K562 (cell line): ENCODE measurements at regions not wholly inside any gene's neighbourhood (a gene's known extent, or its start where the extent isn't known, plus 50 kb on each side); places are given as distances from the start of the nearest gene placed in this dataset.

Experiments used
- ATAC-seq: fragments of 200-7000 bp; cut with Tn5 transposase; 3 replicates; pipeline ENCODE4 v1.9.1; 2020; ENCODE audit warnings: moderate library complexity
- BruUV-seq: library from RNA; stranded (reverse); fragments of 400-500 nt; replicated peaks from 2 replicates; lab custom pipeline; 2021; lab: Mats Ljungman, UMichigan
- CTCF ChIA-PET: fragments of 300-600 bp; formaldehyde crosslinking; extraction: SDS; loops from one replicate; lab custom pipeline; 2021; ENCODE audit warnings: low intra/inter-chr PET ratio; lab: Yijun Ruan, JAX
- POLR2A ChIA-PET: fragments of 300-600, 350-650 bp; sonication (Branson Sonifier 250); formaldehyde crosslinking; extraction: SDS; loops from one replicate; lab custom pipeline; 2021; ENCODE audit warnings: antibody characterized with exemption, inconsistent platforms; lab: Yijun Ruan, JAX
- DNase-seq, 4 experiments: peaks; one replicate each; pipeline versions ENCODE4 v3.0.0 to v3.0.0-alpha.2; 2011 to 2018; ENCODE audit warnings: low spot score in 3 of 4, mixed read lengths in 3 of 4; ENCODE audit errors: extremely low read depth in 1 of 4
- FAIRE-seq: peaks from 2 replicates; lab custom pipeline; 2011; peaks lifted over from hg19 to GRCh38; lab: Jason Lieb, UNC
- H2AFZ ChIP-seq: 2 replicates; pipeline ENCODE4 v1.6.0; 2011; ENCODE audit warnings: low read depth, low read length, control low read depth, inconsistent platforms
- H3K27ac ChIP-seq: fragments of 200-600 bp; 3 replicates; pipeline ENCODE4 v1.8.0; 2011; ENCODE audit warnings: low read depth, mild to moderate bottlenecking, control low read depth, inconsistent platforms, low read length, moderate library complexity, mixed read lengths; ENCODE audit errors: extremely low read depth
- H3K27me3 ChIP-seq, 2 experiments: fragments of 300-600 bp in 1 of 2; 2 replicates in 1 of 2; 3 replicates in 1 of 2; pipeline versions ENCODE4 v1.6.0 to v1.8.0; 2011; ENCODE audit warnings: inconsistent platforms in 2 of 2, low read length in 2 of 2, mild to moderate bottlenecking in 1 of 2, mixed read lengths in 1 of 2, moderate library complexity in 1 of 2; ENCODE audit not compliant: control insufficient read depth in 2 of 2, insufficient read depth in 2 of 2
- H3K36me3 ChIP-seq: fragments of 300-600 bp; 3 replicates; pipeline ENCODE4 v1.8.0; 2011; ENCODE audit warnings: mild to moderate bottlenecking, low read length, inconsistent platforms; ENCODE audit not compliant: control insufficient read depth, insufficient read depth
- H3K4me1 ChIP-seq, 2 experiments: fragments of 200-600 bp in 1 of 2; replicated peaks in 1 of 2; 2 replicates in 1 of 2; 3 replicates in 1 of 2; pipeline versions ENCODE4 v1.5.1 to v1.8.0; 2011; ENCODE audit warnings: inconsistent platforms in 2 of 2, low read length in 2 of 2, mild to moderate bottlenecking in 1 of 2, mixed read lengths in 1 of 2, moderate library complexity in 1 of 2; ENCODE audit not compliant: control insufficient read depth in 2 of 2, insufficient read depth in 2 of 2
- H3K4me2 ChIP-seq: 2 replicates; pipeline ENCODE4 v1.6.1; 2011; ENCODE audit warnings: low read length, control low read depth, inconsistent platforms, mixed read lengths; ENCODE audit not compliant: insufficient read depth
- H3K4me3 ChIP-seq: fragments of 200-600 bp; sonication (generic), shearing (Covaris generic); 2 replicates; pipeline ENCODE4 v1.5.1; 2016; ENCODE audit warnings: control low read depth, inconsistent platforms
- H3K79me2 ChIP-seq: fragments of 200-600 bp; 3 replicates; pipeline ENCODE4 v1.8.0; 2011; ENCODE audit warnings: low read length, inconsistent platforms; ENCODE audit not compliant: control insufficient read depth, insufficient read depth
- H3K9ac ChIP-seq, 2 experiments: 2 replicates each; pipeline versions ENCODE4 v1.6.0 to v1.6.1; 2011; ENCODE audit warnings: low read depth in 2 of 2, low read length in 2 of 2, control low read depth in 1 of 2, inconsistent platforms in 1 of 2, mild to moderate bottlenecking in 1 of 2, mixed read lengths in 1 of 2; ENCODE audit not compliant: insufficient read depth in 1 of 2
- H3K9me1 ChIP-seq: one replicate; pipeline ENCODE4 v1.6.0; 2011; ENCODE audit warnings: inconsistent platforms, mild to moderate bottlenecking, low read length, moderate library complexity; ENCODE audit not compliant: control insufficient read depth, insufficient read depth
- H3K9me3 ChIP-seq: replicated peaks from 2 replicates; pipeline ENCODE4 v1.5.1; 2011; ENCODE audit warnings: low read depth, low read length, inconsistent platforms; ENCODE audit not compliant: control insufficient read depth, insufficient read depth
- H4K20me1 ChIP-seq: replicated peaks from 2 replicates; pipeline ENCODE4 v1.6.1; 2011; ENCODE audit warnings: low read length, inconsistent platforms, mixed read lengths; ENCODE audit not compliant: control insufficient read depth, insufficient read depth
- GTF2F1 ChIP-seq: IDR thresholded peaks from 2 replicates; pipeline ENCODE4 v1.6.1; 2011; ENCODE audit warnings: low read depth, low read length, improper control_type of control experiment
- IRF2 ChIP-seq: sonication (generic); formaldehyde crosslinking; IDR thresholded peaks from 2 replicates; pipeline ENCODE4 v1.8.1; 2022; ENCODE audit warnings: mild to moderate bottlenecking, missing genetic modification reagents
- MIER1 ChIP-seq: fragments of 450-650 bp; IDR thresholded peaks from 2 replicates; pipeline ENCODE4 v1.6.1; 2016; ENCODE audit warnings: antibody characterized with exemption, mild to moderate bottlenecking, low read depth
- MTF1 ChIP-seq: fragments of 250-450 bp; sonication (Bioruptor Pico); IDR thresholded peaks from 2 replicates; pipeline ENCODE4 v1.9.0; 2021; ENCODE audit warnings: moderate library complexity, mild to moderate bottlenecking, inconsistent platforms, borderline replicate concordance
- NCOA4 ChIP-seq: fragments of 450-650 bp; IDR thresholded peaks from 2 replicates; pipeline ENCODE4 v1.6.1; 2018; ENCODE audit warnings: mild to moderate bottlenecking; ENCODE audit not compliant: partially characterized antibody
- PTRF ChIP-seq: fragments of 450-650 bp; IDR thresholded peaks from 2 replicates; pipeline ENCODE4 v1.6.1; 2016; ENCODE audit warnings: mild to moderate bottlenecking, missing genetic modification characterization, missing compliant biosample characterization
- SMAD1 ChIP-seq: fragments of 150-350 bp; IDR thresholded peaks from 2 replicates; pipeline ENCODE4 v1.6.1; 2014; ENCODE audit warnings: low read length, low read depth; ENCODE audit not compliant: partially characterized antibody
- SRSF9 ChIP-seq: fragments of 200-400 bp; formaldehyde crosslinking; IDR thresholded peaks from 2 replicates; pipeline ENCODE4 v1.6.1; 2017; ENCODE audit warnings: low read depth, low read length, borderline replicate concordance
- STAG1 ChIP-seq: sonication (generic); formaldehyde crosslinking; IDR thresholded peaks from 2 replicates; pipeline ENCODE4 v1.5.0; 2020; ENCODE audit warnings: missing genetic modification reagents, borderline replicate concordance
- TCF3 ChIP-seq: sonication (generic); formaldehyde crosslinking; IDR thresholded peaks from 2 replicates; pipeline ENCODE4 v1.4.0; 2020; ENCODE audit warnings: mild to moderate bottlenecking, missing genetic modification reagents
- XRCC3 ChIP-seq: fragments of 450-650 bp; IDR thresholded peaks from 2 replicates; pipeline ENCODE4 v1.6.1; 2017; ENCODE audit warnings: mild to moderate bottlenecking, moderate library complexity
- ZNF133 ChIP-seq: fragments of 250-450 bp; sonication (Bioruptor Pico); IDR thresholded peaks from 2 replicates; pipeline ENCODE4 v1.4.0; 2020; ENCODE audit warnings: mild to moderate bottlenecking
- ZNF174 ChIP-seq: fragments of 250-450 bp; sonication (Bioruptor Pico); IDR thresholded peaks from 2 replicates; pipeline ENCODE4 v1.4.0; 2020; ENCODE audit warnings: mild to moderate bottlenecking
- ZNF239 ChIP-seq: fragments of 250-450 bp; sonication (Bioruptor Pico); IDR thresholded peaks from 2 replicates; pipeline ENCODE4 v1.4.0; 2020; ENCODE audit warnings: mild to moderate bottlenecking
- ZNF561 ChIP-seq: fragments of 450-650 bp; formaldehyde crosslinking; conservative IDR thresholded peaks from 2 replicates; pipeline ENCODE4 v1.4.0; 2020; ENCODE audit warnings: mild to moderate bottlenecking, moderate library complexity
- ZNF586 ChIP-seq: fragments of 450-650 bp; formaldehyde crosslinking; conservative IDR thresholded peaks from 2 replicates; pipeline ENCODE4 v1.4.0; 2020; ENCODE audit warnings: mild to moderate bottlenecking, moderate library complexity
- WGBS: fragments of 100-300 bp; shearing (Covaris generic); methylation state at CpG from one replicate; pipeline ENCODE4 v1.1.6; 2016; ENCODE audit warnings: low coverage, mixed read lengths; ENCODE audit not compliant: insufficient coverage; ENCODE audit errors: missing lambda C conversion rate; 5-methylcytosine and 5-hydroxymethylcytosine counted together
- in situ Hi-C: fragments of 300-500 bp; cut with MboI; formaldehyde crosslinking; loops from 4 replicates; pipeline ENCODE4 v1.15.0; 2018; ENCODE audit warnings: inconsistent platforms, mixed read lengths
- intact Hi-C: fragments of 100-400 bp; cut with micrococcal nuclease; formaldehyde crosslinking; loops from 2 replicates; pipeline ENCODE4 v1.14.2; 2022

GRCh38 chr18:40179729-40180461 lies 1775.1 kb upstream of the PIK3C3 start:
- Histone ChIP-seq H3K4me1 (no peaks in the 10 kb centered on the region), H4K20me1 (no peaks in the 10 kb centered on the region), H3K4me2 (no peak overlapping the region), H2AFZ (no peak overlapping the region), H3K9ac (no peak overlapping the region), H3K36me3 (no peaks in the 10 kb centered on the region), H3K79me2 (no peaks in the 10 kb centered on the region), H3K27ac (no peak overlapping the region), H3K4me3 (no peak overlapping the region), H3K9me1 (no peaks in the 10 kb centered on the region), H3K27me3 (no peaks in the 10 kb centered on the region), H3K9me3 (no peaks in the 10 kb centered on the region; the same call in 1 of the 2 replicates)
- in situ Hi-C loops, result no loop called here
- no TSS peak for BruUV-seq
- ATAC-seq (no peak), FAIRE-seq (no peak), DNase-seq (no peak)
- 0% methylated on average over 2 of the region's 2 CpGs for WGBS
- ChIA-PET CTCF (no interaction called here), POLR2A (no interaction called here)
- intact Hi-C loops, result no loop called here
- TF ChIP-seq SMAD1 (no peak), XRCC3 (no peak), STAG1 (CRISPR knock-in tag) (no peak), TCF3 (CRISPR knock-in tag) (no peak), ZNF586 (CRISPR knock-in tag) (no peak), MIER1 (no peak), GTF2F1 (no peak), MTF1 (CRISPR knock-in tag) (no peak), IRF2 (CRISPR knock-in tag) (no peak), PTRF (tag) (no peak), ZNF239 (CRISPR knock-in tag) (no peak), SRSF9 (no peak), ZNF561 (CRISPR knock-in tag) (no peak), ZNF174 (CRISPR knock-in tag) (no peak), ZNF133 (CRISPR knock-in tag) (no peak), NCOA4 (no peak)
